ENCODE measurements at regions not wholly inside any gene's neighbourhood (a gene's known extent, or its start where the extent isn't known, plus 50 kb on each side); places are given as distances from the start of the nearest gene placed in this dataset.

DNA sequence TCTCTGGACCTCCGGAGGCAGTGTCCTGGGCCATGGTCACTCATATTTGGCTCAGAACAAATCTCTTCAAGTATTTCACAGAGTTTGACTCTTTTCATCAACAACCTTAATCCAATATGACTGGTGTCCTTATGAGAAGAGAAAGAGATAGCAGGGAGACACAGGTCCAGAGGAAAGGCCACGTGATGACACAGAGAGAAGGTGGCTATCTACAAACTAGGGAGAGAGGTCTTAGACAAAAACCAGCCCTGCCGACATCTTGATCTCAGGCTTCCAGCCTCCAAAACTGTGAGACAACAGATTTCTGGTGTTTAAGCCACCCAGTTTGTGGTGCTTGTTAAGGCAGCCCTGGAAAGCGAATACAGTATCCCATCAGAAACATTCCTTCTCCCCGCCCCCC is 237.1 kb upstream of the PROK2 start:
- H3K27ac ChIP-seq (ENCODE audit: low read depth, low read length, poor library complexity, severe bottlenecking): no peak overlapping the region
- CTCF ChIA-PET: no interaction called here
- no TSS peak for BruUV-seq (replicated peaks)
- TF ChIP-seq, protein P1, sequence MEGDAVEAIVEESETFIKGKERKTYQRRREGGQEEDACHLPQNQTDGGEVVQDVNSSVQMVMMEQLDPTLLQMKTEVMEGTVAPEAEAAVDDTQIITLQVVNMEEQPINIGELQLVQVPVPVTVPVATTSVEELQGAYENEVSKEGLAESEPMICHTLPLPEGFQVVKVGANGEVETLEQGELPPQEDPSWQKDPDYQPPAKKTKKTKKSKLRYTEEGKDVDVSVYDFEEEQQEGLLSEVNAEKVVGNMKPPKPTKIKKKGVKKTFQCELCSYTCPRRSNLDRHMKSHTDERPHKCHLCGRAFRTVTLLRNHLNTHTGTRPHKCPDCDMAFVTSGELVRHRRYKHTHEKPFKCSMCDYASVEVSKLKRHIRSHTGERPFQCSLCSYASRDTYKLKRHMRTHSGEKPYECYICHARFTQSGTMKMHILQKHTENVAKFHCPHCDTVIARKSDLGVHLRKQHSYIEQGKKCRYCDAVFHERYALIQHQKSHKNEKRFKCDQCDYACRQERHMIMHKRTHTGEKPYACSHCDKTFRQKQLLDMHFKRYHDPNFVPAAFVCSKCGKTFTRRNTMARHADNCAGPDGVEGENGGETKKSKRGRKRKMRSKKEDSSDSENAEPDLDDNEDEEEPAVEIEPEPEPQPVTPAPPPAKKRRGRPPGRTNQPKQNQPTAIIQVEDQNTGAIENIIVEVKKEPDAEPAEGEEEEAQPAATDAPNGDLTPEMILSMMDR (conservative IDR thresholded peaks at IDR 0.05; ENCODE audit: low read depth, low read length): no peak
- TF ChIP-seq EZH2 (IDR thresholded peaks at IDR 0.05; ENCODE audit: borderline replicate concordance, low read depth, low read length, poor library complexity, severe bottlenecking): no peak
- H3K36me3 ChIP-seq (ENCODE audit: insufficient read depth, low read length, poor library complexity, severe bottlenecking): no peaks in the 10 kb centered on the region
- DNase-seq (ENCODE audit: low spot score): no peak
- H3K4me3 ChIP-seq (ENCODE audit: low read depth, low read length, poor library complexity, severe bottlenecking): no peak overlapping the region
- H3K4me1 ChIP-seq (ENCODE audit: insufficient read depth, low read length, poor library complexity, severe bottlenecking): no peaks in the 10 kb centered on the region
- POLR2A ChIA-PET (ENCODE audit: low non-redundant PET): no interaction called here
- H3K9me3 ChIP-seq (ENCODE audit: low read depth, low read length, poor library complexity, severe bottlenecking): no peaks in the 10 kb centered on the region
- intact Hi-C loops (cut with micrococcal nuclease; ENCODE audit: unreplicated experiment): no loop called here
- H3K27me3 ChIP-seq (replicated peaks; ENCODE audit: insufficient read depth, low read depth, low read length, poor library complexity): no peaks in the 10 kb centered on the region

DNA sequence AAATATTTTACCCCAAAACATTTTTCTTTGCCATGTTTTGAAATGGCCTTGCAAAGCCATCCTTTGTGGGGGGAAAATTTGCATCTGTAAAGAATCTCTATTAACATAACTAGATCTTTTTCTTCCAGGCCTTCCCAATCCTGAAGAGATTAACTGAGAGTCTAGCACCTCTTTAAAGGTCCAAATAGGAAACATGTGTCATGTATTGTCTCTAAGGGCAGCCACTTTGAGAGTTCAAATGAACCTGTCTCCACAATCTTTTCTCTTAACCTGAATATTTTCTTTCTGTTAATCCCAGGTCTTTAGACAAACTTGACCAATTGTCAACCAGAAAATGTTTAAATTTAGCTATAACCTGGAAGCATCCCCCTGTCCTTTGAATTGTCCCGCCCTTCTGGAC is 236.6 kb upstream of the PROK2 start:
- H3K36me3 ChIP-seq (ENCODE audit: insufficient read depth, low read length, poor library complexity, severe bottlenecking): no peaks in the 10 kb centered on the region
- ChIA-PET POLR2A (ENCODE audit: low non-redundant PET) (no interaction called here), CTCF (no interaction called here)
- H3K4me1 ChIP-seq (ENCODE audit: insufficient read depth, low read length, poor library complexity, severe bottlenecking): no peaks in the 10 kb centered on the region
- intact Hi-C loops (cut with micrococcal nuclease; ENCODE audit: unreplicated experiment): no loop called here
- no peaks in the 10 kb centered on the region for H3K27me3 ChIP-seq (replicated peaks; ENCODE audit: insufficient read depth, low read depth, low read length, poor library complexity)
- no TSS peak for BruUV-seq (replicated peaks)
- H3K9me3 ChIP-seq (ENCODE audit: low read depth, low read length, poor library complexity, severe bottlenecking): no peaks in the 10 kb centered on the region
- DNase-seq (ENCODE audit: low spot score): no peak
- H3K4me3 ChIP-seq (ENCODE audit: low read depth, low read length, poor library complexity, severe bottlenecking): no peak overlapping the region
- TF ChIP-seq, protein P1 (conservative IDR thresholded peaks at IDR 0.05; ENCODE audit: low read depth, low read length): no peak
- no peak for TF ChIP-seq EZH2 (IDR thresholded peaks at IDR 0.05; ENCODE audit: borderline replicate concordance, low read depth, low read length, poor library complexity, severe bottlenecking)
- H3K27ac ChIP-seq (ENCODE audit: low read depth, low read length, poor library complexity, severe bottlenecking): no peak overlapping the region

DNA sequence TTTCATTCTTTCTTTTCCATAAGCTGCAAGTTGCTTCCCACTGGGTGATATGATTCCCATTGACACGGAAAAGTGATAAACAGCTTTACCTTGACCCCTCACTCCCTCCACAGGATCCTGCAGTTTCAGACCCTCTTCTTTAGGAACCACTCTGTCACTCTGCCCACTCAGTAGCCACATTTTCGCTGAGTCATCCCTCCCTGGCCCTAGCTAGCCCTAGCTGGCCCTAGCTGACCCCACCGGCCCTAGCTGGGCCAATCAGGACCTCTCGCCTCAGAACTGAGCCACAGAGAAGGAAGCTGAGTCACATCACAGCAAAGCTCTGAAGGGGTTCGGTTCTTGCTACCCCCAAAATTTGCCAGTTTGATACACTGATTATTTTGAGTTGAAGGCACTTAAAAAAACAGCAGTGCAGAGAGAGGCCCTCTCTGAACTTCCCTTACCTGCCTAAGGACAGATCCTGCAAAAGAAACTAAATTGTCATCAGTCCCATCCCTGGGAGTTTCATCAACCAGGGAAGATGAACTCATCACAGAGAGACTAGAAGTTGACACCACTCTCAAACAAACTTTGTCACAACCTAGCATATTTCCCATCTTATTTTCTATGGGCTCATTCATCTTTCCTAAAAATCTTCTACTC is 233.5 kb upstream of the PROK2 start:
- Histone ChIP-seq H3K27me3 (replicated peaks; ENCODE audit: insufficient read depth, low read depth, low read length, poor library complexity) (no peaks in the 10 kb centered on the region), H3K36me3 (ENCODE audit: insufficient read depth, low read length, poor library complexity, severe bottlenecking) (no peaks in the 10 kb centered on the region), H3K9me3 (ENCODE audit: low read depth, low read length, poor library complexity, severe bottlenecking) (no peaks in the 10 kb centered on the region), H3K4me1 (ENCODE audit: insufficient read depth, low read length, poor library complexity, severe bottlenecking) (no peaks in the 10 kb centered on the region), H3K4me3 (ENCODE audit: low read depth, low read length, poor library complexity, severe bottlenecking) (no peak overlapping the region), H3K27ac (ENCODE audit: low read depth, low read length, poor library complexity, severe bottlenecking) (no peak overlapping the region)
- CTCF ChIA-PET: no interaction called here
- POLR2A ChIA-PET (ENCODE audit: low non-redundant PET): no interaction called here
- intact Hi-C loops (cut with micrococcal nuclease; ENCODE audit: unreplicated experiment): no loop called here
- DNase-seq (ENCODE audit: low spot score): no peak
- TF ChIP-seq, protein P1 (conservative IDR thresholded peaks at IDR 0.05; ENCODE audit: low read depth, low read length): no peak
- TF ChIP-seq EZH2 (IDR thresholded peaks at IDR 0.05; ENCODE audit: borderline replicate concordance, low read depth, low read length, poor library complexity, severe bottlenecking): no peak
- BruUV-seq (replicated peaks): no TSS peak
